ENCODE measurements at regions not wholly inside any gene's neighbourhood (a gene's known extent, or its start where the extent isn't known, plus 50 kb on each side); places are given as distances from the start of the nearest gene placed in this dataset.

- Histone ChIP-seq H4K8ac (replicated peaks; ENCODE audit: insufficient read length, low read depth, low read length) (no peak overlapping the region), H3K18ac (ENCODE audit: insufficient read length, low read depth, low read length) (no peak overlapping the region), H3K9me3 (ENCODE audit: control insufficient read depth, low read depth, low read length) (no peaks in the 10 kb centered on the region), H3T11ph (ENCODE audit: low read length) (no peak overlapping the region), H2BK5ac (ENCODE audit: insufficient read length, low read length) (no peak overlapping the region), H4K91ac (ENCODE audit: insufficient read length, low read depth, low read length) (no peak overlapping the region), H2BK12ac (ENCODE audit: insufficient read length, low read depth, low read length) (no peak overlapping the region), H3K14ac (ENCODE audit: insufficient read depth, low read length) (no peak overlapping the region), H2BK20ac (ENCODE audit: low read depth, low read length, poor library complexity, severe bottlenecking) (no peak overlapping the region), H3K4me2 (ENCODE audit: insufficient read depth, insufficient read length, low read length) (no peak overlapping the region), H3K56ac (ENCODE audit: insufficient read length, low read depth, low read length) (no peak overlapping the region), H3K9ac (ENCODE audit: extremely low read depth, insufficient read length, low read length) (no peak overlapping the region), H3K4ac (ENCODE audit: low read depth, low read length) (no peak overlapping the region), H3K23ac (ENCODE audit: insufficient read length, low read depth, low read length) (no peak overlapping the region), H3K79me1 (ENCODE audit: insufficient read depth, low read depth, low read length, poor library complexity, severe bottlenecking) (no peaks in the 10 kb centered on the region), H2AFZ (ENCODE audit: low read length) (no peak overlapping the region), H3K27me3 (ENCODE audit: insufficient read depth, low read length) (no peaks in the 10 kb centered on the region), H2AK5ac (ENCODE audit: insufficient read length, low read length) (no peak overlapping the region), H2BK120ac (ENCODE audit: low read depth, low read length, poor library complexity, severe bottlenecking) (no peak overlapping the region), H3K23me2 (ENCODE audit: insufficient read length, low read depth, low read length, poor library complexity, severe bottlenecking) (no peaks in the 10 kb centered on the region), H4K20me1 (ENCODE audit: control insufficient read depth, insufficient read depth, insufficient read length) (no peaks in the 10 kb centered on the region), H3K27ac (ENCODE audit: insufficient read length, low read depth, low read length) (no peak overlapping the region), H3K4me1 (ENCODE audit: insufficient read depth, low read length) (no peaks in the 10 kb centered on the region; the same call in 1 of the 2 replicates), H2BK15ac (ENCODE audit: low read depth, low read length) (no peak overlapping the region), H4K5ac (ENCODE audit: insufficient read length, low read depth, low read length) (no peak overlapping the region), H3K79me2 (ENCODE audit: insufficient read depth, low read length) (no peaks in the 10 kb centered on the region)
- no peak for DNase-seq
- Mint-ChIP-seq H3K27me3 (ENCODE audit: low read depth) (no peaks in the 10 kb centered on the region), H3K4me1 (peaks cover 8 to 9% of the 10 kb centered on the region in 2 experiments; a peak in 3 of 4 replicates), H3K27ac (no peak overlapping the region), H3K36me3 (ENCODE audit: insufficient read depth in 1 of 3, low read depth in 3 of 3) (peaks cover 0 to 8% (median 4%) of the 10 kb centered on the region in 3 experiments; a peak in 2 of 7 replicates), H3K4me3 (no peak overlapping the region), H3K9me3 (peaks cover 4% of the 10 kb centered on the region in 2 experiments; a peak in 4 of 5 replicates)
- no CpG with 5 or more reads among the region's 1 CpG for WGBS (ENCODE audit: extremely low coverage, insufficient read length, low lambda C conversion rate)
- TF ChIP-seq CTCF (conservative IDR thresholded peaks at IDR 0.05), result no peak
These were observed 388.3 kb downstream of the NR4A2 start for GRCh38 chr2:155944218-155944617.

All from H9 (cell line).